RWPE1 (cell line): ENCODE measurements at regions not wholly inside any gene's neighbourhood (a gene's known extent, or its start where the extent isn't known, plus 50 kb on each side); places are given as distances from the start of the nearest gene placed in this dataset.
A peak's percentile ranks its signal among the peaks of the same experiment; 100 is the strongest.
"Not testable (repeated sequence)": the region's sequence is repeated elsewhere in the genome, so short reads cannot be mapped to it uniquely, and the experiment has no call there.

Experiments
- CTCF ChIA-PET: fragments of 350-600 bp; sonication (Branson Sonifier 250); formaldehyde crosslinking; extraction: SDS; loops from one replicate; lab custom pipeline; 2021; lab: Yijun Ruan, JAX
- POLR2A ChIA-PET: fragments of 400-600 bp; formaldehyde crosslinking; extraction: SDS; loops from one replicate; lab custom pipeline; 2020; ENCODE audit warnings: antibody characterized with exemption; ENCODE audit not compliant: low non-redundant PET; lab: Yijun Ruan, JAX
- DNase-seq: peaks from one replicate; pipeline ENCODE4 v3.0.0; 2012; ENCODE audit warnings: low spot score
- H3K27ac ChIP-seq: fragments of 450-650 bp; 2 replicates; pipeline ENCODE4 v1.5.1; 2017
- CTCF ChIP-seq: fragments of 450-650 bp; conservative IDR thresholded peaks from 2 replicates; pipeline ENCODE4 v1.5.1; 2017; ENCODE audit warnings: low read depth, mild to moderate bottlenecking

- no peak overlapping the region for H3K27ac ChIP-seq
- CTCF ChIA-PET = no interaction called here
- no peak for DNase-seq
- no peak for TF ChIP-seq CTCF
- POLR2A ChIA-PET = no interaction called here
Observed at GRCh38 chr5:117551236-117551635, 976.6 kb upstream of the SEMA6A start.

GRCh38 chr5:117547192-117547591 lies 972.6 kb upstream of the SEMA6A start:
- POLR2A ChIA-PET = no interaction called here
- no peak for TF ChIP-seq CTCF
- no peak overlapping the region for H3K27ac ChIP-seq
- CTCF ChIA-PET = no interaction called here
- peak; percentile 32 for DNase-seq

- no peak for TF ChIP-seq CTCF
- CTCF ChIA-PET = no interaction called here
- POLR2A ChIA-PET = no interaction called here
- DNase-seq = no peak
- H3K27ac ChIP-seq = no peak overlapping the region
Observed at GRCh38 chr5:117539692-117540091, 965.1 kb upstream of the SEMA6A start.

- DNase-seq = no peak
- TF ChIP-seq CTCF = no peak
- CTCF ChIA-PET = no interaction called here
- H3K27ac ChIP-seq = no peak overlapping the region
- POLR2A ChIA-PET = no interaction called here
Observed at GRCh38 chr5:117533792-117534191, 959.2 kb upstream of the SEMA6A start.

- H3K27ac ChIP-seq, DNase-seq, POLR2A ChIA-PET, CTCF ChIA-PET: not testable (repeated sequence)
Observed at GRCh38 chr5:117533051-117533670, 958.5 kb upstream of the SEMA6A start.

GRCh38 chr5:117519957-117520500 lies 945.4 kb upstream of the SEMA6A start:
- DNase-seq = no peak
- CTCF ChIA-PET = interaction anchor here (0.6 kb wide), 1 partner anchor 253 kb away, joined by 5 read pairs; no protein-coding TSS in a partner anchor
- H3K27ac ChIP-seq = no peak overlapping the region
- TF ChIP-seq CTCF = no peak
- POLR2A ChIA-PET = no interaction called here

- no peak for TF ChIP-seq CTCF
- ChIA-PET CTCF (interaction anchor here (0.6 to 0.7 kb wide), 2 partner anchors 15 to 422 kb away, joined by 3 read pairs; no protein-coding TSS in a partner anchor), POLR2A (no interaction called here)
- DNase-seq = no peak
- H3K27ac ChIP-seq = no peak overlapping the region
Observed at GRCh38 chr5:117504305-117504704, 929.7 kb upstream of the SEMA6A start.
